ENCODE measurements at regions not wholly inside any gene's neighbourhood (a gene's known extent, or its start where the extent isn't known, plus 50 kb on each side); places are given as distances from the start of the nearest gene placed in this dataset.
A peak's percentile ranks its signal among the peaks of the same experiment; 100 is the strongest.

DNA sequence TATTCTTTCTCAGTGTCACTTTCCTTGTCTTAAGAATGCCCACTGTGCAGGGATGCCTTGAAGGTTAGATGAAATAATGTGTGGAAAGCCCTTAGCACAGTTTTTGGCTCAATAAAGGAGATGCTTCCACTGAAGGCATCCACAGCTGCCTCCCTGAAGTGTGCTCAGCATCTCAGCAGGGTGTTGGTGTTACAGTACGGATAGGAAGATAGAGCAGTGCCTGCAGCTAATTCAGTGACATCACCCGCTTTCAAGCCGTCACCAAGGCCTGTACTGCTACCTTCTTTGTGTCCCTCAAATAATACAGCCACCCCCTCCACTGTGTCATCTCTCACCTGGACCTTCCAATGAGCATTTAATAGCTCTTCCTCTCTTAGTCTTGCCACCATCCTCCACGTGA is 59.0 kb downstream of the NDUFS5 start:
- no peak for ATAC-seq

DNA sequence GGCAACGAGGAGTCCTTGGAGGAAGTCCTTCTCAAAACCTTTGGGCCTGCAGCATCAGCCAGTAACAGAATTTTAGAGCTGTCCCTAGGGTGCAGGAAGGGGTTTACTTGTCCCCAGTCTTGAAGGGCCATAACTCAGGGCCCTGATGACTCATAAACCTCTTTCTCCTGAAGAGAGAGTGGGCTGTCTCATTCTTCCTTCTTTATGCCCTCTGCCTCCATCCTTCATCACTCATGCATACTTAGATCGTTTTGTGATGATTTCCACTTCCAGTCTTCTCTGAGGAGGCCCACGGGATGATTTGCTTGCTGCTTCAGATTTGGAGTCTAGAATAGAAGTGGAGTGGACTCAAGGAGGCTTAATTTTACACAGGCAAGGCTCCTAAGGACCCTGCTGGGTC is 60.2 kb downstream of the NDUFS5 start:
- ATAC-seq: no peak

DNA sequence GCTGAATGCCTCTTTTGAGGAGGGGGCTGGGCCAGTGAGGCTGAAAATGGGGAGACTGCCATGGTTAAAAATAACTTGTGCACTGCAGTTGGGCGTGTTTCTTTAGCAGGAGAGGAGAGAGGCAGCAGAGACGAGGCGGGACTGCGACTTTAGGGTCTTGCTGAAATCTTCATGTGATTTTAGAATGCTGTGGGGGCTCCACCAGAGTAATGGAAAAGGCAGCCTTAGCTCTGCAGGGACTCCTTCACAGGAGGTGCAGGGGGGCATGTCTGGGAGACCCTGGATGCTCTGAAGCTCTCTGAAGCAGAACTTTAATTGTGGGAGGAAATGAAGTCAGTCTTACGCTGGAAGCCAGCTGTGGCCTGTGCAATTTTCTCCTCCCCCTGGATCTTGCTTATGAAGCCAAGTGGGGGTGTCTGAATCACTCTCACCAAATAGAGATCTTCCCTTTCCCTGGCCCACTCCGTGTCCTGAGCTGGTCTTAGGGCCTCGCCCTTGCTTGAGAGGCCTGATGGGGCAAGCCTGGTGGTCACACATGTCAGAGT is 60.8 kb downstream of the NDUFS5 start:
- no peak for ATAC-seq

DNA sequence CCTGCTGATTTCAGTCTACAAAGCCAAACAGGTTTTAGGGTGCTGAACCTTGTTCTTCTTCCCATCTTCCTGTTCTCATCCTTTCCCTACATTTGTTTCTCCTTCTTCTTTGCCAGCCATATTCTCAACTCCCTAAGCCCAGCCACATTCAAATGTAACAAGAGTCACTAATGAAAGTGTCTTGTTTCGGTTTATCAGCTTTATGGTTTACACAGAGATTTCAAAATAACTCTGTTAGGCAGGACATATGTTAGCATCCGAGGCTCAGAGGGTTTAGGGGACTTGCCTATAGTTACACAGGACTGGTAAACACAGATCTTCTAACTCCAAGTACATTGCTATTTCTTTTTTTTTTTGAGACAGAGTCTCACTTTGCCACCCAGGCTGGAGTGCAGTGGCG is 61.3 kb downstream of the NDUFS5 start:
- no peak for ATAC-seq

DNA sequence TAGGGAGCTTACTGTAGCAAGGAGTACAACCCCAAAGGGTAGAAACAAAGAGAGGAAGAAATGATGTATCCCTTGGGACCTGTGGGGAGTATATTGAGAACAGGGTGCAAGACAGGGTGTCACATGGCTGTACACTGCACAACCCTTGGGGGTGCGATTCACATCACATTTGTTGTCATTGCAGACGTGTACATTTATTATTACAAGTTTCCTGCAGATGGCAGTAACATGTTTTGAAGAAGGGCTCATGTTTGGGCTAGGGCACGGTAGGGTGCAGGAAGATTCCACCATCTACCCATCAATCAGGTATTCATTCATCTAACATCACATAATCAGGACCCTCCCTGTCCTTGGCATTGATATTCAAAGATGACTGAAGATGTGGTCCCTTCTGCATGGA is 62.5 kb downstream of the NDUFS5 start:
- ATAC-seq: no peak

DNA sequence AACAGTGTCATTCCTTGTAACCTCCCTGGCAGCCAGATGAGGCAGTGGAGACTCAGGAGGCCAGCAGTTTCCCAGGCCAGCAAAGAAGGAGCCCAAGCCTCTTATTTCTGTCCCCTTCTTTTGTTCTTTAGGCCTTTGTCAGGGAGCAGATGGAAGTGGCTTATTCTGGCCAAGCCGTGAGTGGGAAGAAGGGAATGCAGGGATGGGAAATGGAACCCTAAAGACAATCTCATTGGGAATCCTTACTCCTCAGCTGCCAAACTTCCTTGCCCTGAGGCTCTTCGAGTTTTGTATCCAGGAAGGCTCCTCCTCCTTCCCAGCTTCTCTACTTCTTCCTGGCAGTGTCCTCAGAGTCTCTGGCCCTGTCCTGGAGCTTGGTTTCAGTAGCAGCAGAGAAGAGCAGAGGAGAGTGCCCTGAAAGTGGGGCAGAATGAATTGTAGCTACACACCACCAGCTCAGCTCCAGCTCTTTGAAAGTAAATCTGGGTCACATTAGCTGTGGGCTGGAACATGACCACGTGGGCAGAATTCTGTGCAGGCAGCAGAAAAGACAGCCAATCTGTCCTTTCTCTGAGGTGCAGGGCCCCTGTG is 63.9 kb downstream of the NDUFS5 start:
- ATAC-seq: no peak

DNA sequence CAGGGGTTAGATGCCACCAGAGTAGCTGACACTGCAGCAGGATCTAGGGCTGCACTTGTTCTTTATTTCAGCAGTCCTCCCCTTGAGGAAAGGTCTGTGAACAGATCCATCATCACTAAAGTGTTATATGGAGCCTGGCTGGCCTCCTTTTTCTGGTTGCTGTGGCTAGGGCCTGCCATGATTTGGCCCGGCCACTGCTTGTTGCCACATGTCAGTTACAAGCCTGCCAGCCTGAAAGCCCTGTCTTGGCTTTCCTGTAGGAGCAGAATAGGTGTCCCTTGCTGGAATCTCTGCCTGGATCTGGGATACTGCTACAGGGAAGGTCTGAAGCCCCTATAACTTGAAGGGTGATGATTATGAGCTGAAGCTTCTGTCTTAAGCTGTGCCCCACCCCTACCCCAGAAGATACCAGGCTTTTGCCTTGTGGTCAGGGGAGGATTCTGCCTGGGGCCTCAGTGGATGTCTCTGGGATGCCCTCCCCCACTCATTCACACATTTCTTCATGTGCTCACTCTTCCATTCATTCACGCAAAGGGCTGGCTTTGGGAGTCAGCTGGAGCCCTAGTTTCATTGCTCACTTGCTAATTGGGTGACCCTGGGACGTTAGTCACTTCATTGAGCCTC is 64.7 kb downstream of the NDUFS5 start:
- ATAC-seq: peak; percentile 14

DNA sequence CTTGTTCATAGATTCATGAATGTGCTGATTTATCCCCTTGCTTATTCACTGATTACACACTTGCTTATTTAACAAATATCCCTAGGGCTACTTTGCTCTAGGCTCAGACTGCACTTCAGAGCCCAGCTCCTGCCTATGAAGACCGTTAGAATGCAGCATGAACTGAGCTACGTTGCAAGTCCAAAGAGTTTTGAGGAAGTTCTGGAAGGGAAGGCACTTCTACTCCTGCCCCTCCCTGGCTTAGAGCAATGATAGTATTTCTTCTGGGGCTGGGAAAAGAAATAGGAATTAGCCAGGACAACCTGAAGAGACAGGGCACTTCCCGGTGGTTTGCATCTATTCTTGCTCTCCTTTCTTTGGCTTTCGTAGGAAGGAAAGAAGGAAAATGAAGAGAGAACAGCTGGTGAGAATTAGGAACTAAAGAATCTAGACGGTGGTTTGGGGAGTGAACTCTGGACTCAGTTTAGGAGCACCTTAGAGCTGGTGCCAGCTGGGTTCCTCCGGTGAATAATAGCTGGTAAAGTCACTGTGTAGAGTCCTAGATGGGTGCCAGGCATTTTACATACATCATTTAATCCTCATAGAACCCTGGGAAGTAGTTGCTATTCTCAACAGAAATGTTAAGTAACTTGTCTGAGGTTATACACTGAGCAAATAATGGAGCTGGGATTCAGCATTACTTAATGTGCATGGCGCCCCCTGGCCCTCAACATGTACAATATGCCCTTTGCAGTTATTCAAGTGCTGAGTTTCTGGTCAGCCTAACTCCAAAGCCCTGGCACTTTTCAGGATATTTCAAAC is 65.9 kb downstream of the NDUFS5 start:
- ATAC-seq: peak; percentile 41

DNA sequence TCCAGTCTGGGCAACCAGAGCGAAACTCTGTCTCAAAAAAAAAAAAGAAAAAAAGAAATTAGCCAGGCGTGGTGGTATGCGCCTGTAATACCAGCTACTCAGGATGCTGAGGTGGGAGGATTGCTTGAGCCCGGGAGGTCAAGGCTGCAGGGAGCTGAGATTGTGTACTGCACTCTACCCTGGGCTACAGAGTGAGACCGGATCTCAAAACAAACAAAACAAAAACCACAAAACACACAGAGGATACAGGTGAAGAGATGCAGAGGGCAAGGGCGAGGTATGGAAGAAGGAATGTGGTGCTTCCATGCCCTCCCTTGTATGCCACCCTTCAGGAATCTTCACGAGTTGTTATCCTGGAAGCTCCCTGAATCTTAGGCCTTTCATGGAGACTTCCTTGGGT is 68.5 kb downstream of the NDUFS5 start:
- no peak for ATAC-seq

DNA sequence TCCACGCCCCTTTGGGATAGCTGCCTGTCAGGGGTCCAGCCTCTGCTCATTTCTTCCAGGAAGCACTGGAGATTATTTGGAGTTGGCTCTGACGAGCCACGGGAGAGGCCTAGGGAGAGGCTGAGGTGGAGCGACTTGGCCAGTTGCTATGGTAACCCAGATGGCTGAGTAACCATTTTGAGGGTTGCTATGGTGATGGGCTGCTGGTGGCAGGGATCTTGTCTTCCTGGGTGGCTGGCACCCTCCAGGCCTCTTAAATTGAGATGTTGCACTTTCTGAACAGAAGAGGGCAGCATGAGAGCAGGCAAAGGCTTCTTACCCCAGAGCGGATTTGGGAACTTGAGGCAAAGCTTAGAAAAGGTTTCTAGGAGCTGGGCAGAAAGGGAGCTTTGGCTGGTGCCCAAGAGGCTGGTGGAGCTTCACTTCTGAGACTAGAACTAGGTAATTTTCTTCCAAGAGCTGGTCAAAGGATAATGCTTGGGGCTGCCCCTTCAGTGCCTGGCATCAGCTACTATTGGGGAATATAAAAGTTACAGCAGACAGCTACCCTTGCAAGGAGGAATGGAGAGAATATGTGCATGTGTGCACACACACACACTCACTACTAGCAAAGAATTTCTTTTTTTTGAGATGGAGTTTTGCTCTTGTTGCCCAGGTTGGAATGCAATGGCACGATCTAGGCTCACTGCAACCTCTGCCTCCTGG is 72.5 kb downstream of the NDUFS5 start:
- peak; percentile 71 for ATAC-seq

DNA sequence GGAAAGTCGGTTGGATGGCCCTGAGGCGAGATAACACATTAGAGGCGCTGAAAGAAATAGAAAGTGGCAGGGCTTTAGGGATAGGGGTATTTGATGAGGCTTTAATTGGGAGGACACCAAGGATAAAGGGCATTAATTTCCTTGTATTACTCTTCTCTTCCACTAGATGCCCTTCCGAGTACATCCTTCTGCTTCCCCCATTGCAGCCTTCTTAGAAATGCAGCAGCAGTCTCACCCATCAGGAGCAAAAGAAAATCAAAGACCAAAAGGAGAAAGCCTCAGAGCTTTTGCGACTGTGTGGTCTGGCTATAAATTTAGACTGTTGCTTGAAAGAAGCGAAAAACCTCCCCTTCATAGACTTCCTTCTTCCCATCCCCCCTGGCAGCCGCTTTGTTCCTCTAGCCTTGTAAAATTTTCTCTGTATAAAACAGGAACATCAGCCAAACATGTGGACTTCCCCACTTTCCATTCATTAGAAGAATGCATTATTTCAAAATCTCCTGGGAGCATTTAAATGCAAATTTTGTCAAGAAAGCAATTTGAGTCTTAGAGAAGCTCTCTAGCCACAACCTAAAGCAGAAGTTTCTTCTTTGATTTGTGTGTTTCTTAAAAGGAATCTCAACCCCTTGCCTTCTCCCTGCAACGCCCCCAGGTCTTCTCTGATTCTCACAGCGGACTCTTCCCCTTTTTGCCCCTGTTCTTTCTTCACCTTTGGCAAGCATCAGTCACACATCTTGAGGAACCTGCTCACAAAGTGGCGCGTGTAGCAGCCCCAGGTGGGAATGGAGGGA is 76.6 kb downstream of the NDUFS5 start:
- peak; percentile 37 for ATAC-seq

DNA sequence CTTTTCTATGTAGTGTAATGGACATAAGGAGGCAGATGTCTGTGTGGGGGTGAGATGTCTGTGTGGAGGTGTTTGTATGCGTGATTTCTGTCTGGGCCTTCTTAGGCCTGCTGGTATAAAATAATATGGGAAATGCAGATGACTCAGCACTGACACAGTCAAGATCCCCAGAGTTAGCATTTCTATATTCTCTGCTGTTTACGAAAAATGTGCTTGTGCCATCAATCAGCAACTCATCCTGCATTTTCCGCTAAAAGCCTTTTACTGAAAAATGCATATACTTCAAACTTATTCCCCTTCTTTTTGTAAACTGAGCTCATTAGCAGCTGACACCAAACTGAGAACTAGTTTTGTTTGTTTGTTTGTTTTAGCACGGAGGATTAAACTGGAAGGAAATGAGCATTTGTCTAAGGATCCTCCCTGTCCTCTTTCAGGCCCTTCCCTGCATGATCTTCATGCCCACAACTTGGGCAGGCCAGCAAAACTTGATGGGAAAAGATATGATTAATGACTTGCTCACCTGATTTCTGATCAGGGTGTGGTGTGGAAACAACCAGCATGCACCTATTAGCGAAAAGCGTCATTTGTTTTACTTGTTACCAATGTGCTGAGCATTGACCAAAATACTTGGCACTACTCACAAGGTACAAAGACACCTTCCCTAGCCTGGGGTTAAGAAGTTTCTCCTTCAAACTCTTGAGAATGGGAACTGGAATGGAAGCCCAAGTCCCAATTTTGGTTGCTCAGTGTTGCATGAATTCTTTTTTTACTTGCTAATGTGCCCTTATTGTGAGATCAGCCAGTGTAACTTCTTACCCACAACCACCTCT is 77.4 kb downstream of the NDUFS5 start:
- peak; percentile 70 for ATAC-seq

DNA sequence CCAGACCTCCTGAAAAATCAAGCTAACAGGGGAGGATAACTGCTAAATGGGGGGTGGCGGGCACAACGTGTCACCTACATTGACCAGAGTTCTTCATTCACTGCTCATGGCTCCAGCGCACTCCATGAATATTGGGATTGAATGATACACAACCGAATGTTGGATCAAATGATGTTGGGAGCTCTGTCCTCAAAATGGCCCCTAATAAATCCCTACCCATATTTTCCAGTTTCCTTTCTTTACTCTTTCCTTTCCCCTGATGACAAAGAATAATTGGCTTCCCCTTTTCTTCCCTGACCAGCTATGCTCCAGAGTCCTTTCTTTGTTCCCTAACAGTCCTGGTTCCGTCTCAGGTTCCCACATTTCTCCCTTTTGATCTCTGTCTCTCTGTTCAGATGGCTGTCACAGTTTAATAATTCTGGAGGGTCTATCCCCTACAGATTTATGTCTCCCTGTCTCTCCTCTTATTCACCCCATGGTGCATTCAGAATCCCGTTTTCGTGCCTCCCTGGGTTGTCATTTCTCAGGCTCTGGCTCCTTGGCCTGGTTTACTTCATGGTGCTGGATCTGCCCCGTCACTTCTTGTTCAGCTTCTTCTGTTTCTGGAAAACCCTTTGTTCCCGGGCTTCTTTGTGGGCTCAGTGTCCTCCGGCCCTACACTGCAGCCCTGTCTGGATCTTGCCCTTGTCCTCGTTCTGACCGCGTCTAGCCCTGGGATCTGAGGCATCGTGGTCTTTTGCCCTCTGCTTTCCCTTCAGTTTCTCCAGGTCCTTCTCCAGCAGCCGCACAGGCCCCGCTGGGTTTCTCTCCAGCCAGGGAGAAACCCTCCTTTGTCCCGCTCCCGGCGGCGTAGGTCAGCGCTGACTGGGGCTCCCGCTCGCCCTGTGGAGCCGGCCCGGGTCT is 78.3 kb downstream of the NDUFS5 start:
- no peak for ATAC-seq

DNA sequence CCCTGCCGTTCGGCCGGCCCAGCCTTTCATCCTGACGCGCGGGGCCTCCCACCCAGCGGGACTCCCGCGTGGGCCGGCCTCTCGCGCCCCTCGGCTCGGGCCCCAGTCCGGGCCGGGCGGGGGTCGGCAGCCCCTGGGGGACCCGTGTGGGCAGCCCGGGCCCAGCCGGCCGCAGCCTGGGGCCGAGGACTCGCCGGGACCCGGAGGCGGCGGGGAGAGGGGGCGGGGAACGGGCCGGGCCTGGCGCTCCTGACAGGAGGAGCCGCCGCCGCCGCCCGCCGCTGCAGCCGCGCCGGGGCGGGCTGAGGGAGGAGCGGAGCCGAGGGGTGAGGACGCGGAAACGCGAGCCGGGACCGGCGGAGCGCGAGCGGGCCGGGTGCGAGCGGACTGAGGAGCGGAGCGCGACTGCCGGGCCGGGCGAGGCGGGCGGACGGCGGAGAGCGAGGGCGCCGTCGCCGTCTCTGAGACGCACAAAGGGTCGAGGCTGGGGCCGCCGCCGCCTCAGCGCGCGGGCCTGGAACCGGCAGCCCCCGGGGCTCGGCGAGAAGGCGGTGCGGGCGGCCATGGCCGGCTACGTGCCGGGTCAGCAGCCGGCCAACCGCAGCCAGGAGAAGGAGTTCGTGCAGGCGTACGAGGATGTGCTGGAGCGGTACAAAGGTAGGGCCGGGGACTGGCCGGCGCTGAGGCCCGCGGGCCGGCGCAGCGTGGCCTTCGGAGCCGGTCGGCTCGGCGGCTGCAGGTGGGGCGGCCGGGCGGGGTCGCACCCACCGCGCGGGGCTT is 79.1 kb downstream of the NDUFS5 start:
- ATAC-seq: peak; percentile 76

DNA sequence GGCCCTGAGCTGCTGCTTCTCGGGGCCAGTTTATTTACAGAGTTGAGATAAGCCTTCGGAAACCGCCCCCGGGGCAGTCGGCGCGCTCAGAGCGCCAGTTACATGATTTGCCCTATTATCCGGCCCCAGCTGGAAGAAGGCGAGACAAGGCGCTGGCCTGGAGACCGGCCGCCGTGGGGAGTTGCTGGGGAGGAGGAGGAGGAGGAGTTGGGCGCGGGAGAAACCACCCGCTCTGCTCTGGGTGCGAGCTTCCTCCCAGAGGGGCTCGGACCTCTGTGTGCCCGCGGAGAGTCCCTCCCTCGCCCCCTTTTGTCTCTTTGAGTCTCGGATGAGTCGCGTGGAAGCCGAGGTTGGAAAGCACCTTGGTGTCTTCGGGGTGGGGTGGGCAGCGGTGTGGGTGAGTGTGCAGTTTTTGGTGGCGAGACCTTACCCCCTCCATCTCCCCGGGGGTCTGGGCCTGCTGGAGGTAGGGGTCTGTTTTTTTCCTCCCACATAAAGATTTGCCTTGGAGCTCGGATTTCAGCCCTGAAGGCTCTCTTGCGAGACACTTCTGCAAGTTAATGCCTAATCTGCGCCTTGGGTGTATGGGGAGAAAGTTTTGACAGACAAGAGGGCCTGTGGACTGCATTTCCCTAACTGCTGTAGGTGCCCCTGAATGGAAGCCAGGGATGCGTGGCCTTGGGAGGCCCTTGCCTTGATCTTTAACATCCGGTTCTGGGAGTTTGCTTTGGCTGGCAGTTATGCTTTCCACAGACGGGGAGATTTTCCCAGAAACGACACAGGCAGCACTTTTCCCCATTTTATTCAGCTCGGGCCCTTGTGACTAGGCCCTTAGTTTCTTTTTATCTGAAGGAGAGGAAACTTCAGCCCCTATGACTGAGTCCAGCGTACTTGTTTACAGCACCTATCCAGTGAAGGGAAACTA is 80.0 kb downstream of the NDUFS5 start:
- peak; percentile 12 for ATAC-seq

DNA sequence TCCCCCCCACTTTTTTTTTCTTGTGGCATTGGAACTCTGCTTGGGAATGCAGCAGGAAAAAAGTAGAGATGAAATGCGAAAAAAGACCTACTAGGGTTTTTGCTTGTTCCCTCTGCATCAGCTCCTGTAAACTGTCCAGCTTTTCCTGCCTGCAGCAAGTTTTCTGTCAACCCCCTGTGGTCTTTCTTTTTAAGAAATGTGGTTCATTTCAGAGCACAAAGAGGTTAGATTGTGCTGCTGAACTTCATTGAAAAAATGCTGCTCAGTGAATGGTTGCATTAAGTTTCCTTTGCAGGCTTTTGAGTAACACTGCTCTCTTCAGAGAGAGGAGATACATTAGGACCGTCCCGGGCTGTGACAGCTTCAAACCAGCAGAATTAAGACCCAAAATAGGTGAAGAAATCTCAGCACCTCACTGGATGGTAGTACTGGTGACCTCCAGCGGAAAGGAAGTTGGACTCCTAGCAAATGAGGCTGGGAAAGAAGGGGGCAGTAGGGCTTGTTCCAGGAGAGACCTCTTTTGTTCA is 80.7 kb downstream of the NDUFS5 start:
- ATAC-seq: no peak

DNA sequence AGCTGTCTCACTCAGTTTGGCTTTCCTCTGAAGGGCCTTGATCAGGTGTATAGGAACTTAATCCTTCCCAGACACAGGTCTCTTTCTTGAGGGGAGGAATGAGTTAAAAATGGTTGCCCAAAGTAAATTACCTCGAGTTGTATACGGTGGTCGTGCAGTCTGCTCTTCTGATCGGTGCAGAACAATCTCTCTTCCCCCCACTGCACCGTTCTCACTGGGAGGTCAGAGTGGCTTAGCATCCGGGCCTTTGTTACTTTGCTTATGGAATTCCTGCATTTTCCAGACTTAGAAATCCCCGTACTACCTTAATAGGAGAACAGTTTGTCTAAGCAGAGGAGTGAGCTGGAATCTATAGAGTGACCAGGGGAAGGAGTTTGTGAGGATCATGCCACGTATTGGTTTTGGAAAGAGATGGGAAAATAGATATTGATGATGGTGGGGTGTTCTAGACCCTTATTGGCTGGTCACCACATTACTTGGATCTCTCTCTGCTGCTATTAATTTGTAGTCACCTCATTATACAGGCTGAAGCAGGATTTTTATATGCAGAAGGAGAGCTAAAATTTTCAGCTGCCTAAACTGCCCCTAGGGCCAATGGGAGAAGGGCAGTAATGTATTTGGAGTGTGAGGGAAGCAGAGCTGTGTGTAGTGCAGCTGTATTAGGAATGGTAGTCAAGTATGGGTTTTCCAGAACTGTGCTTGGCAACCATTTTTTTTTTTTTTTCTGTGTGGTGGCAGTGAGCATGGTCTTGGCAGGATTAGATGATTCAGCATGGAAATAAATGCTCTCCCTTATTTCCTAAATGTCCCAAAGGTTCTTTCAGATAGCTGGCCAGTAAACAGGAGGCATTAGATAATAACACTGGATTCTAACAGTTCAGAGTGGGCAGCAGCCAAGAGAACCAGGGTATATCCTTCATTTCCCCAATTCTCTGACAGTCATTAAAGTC is 81.5 kb downstream of the NDUFS5 start:
- no peak for ATAC-seq
